GM12875 (cell line): ENCODE measurements at regions not wholly inside any gene's neighbourhood (a gene's known extent, or its start where the extent isn't known, plus 50 kb on each side); places are given as distances from the start of the nearest gene placed in this dataset.

Experiments
- H3K4me3 ChIP-seq: one replicate; pipeline ENCODE4 v1.5.1; 2011; ENCODE audit warnings: low read depth, low read length, control low read depth
- CTCF ChIP-seq: IDR thresholded peaks from 2 replicates; pipeline ENCODE4 v1.5.1; 2011; ENCODE audit warnings: low read depth, mild to moderate bottlenecking, control low read depth, inconsistent platforms, low read length, moderate library complexity, borderline replicate concordance; ENCODE audit not compliant: insufficient read depth

DNA sequence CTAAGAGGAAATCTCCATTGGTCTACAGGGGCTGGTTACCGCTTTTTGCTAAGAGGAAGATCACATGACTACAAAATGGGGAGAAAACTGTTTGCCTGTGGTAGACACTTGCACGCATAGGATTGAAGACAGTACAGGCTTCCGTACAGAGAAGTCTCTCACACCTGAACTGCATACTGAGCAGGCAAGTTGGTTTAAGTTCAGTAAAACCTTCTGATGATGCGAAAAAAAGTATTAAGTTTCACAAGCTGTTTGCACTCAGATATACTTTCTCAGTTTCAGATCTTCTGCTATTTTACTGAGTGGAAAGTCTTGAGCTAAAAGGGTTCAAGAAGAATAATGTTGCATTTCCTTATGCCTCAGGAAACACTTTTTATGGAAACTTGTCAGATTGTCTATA lies 292.2 kb upstream of the MC4R start:
- H3K4me3 ChIP-seq = no peak overlapping the region
- TF ChIP-seq CTCF = no peak

DNA sequence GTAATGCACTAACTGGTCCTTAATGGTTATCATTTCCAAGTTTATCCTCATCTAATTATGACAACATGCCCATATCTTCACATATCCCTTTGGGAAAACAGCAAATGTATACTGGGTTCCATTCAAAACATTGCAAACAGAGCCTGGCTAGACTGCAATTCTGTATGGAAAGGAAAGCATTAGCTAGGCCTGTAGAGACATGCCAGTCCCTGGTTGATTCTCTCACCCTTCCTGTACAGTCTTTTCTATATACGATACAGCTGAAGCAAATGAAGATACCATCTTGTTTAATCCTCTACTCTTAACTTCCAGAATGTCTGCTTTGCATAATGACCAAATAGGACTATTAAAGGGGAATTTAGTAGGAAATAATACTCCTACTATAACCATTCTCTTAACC lies 294.4 kb upstream of the MC4R start:
- no peak for TF ChIP-seq CTCF

DNA sequence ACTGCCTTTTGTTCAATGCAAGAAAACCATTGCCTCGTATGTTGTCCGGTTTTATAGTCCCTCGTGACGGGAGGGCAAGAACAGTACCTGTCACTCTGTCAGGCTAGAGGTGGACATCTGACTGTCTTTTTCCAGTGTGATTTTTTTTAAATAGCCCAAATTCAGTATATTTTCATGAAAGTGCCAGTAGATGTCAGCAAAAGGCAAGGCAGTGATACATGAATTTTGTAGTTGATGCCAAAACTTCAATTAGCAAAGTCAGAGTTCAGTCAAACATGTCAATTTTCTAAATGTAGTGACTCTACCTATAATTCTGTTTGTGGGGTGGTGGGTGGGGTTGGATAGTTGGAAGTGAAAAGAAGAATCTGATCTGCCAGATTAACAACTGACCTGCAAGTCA lies 296.0 kb upstream of the MC4R start:
- no peak for TF ChIP-seq CTCF
- H3K4me3 ChIP-seq = no peak overlapping the region

More for the DNA sequence above, 294.4 kb upstream of the MC4R start:
- H3K4me3 ChIP-seq = no peak overlapping the region

DNA sequence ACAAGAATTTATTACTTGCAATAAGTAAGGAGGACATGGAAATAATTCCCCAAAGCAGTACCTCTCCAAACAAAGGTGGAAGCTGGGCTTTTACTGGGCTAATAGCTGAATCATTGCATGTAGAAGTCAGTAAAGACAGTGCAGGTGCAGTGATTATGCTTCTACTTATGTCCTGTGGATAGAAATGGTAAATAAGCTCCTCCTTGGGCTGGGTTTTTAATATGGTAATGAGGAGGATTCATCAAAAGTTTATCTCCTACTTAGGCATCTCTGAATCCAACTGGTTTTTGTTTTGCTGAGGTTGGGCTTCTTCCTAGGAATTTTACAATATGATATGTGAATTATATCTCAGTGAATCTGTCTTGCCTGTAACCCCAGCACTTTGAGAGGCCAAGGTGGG lies 297.4 kb upstream of the MC4R start:
- no peak for TF ChIP-seq CTCF
- H3K4me3 ChIP-seq = no peak overlapping the region

- no peak overlapping the region for H3K4me3 ChIP-seq
- no peak for TF ChIP-seq CTCF
These were observed 298.4 kb upstream of the MC4R start for GRCh38 chr18:60671021-60671420.

- no peak overlapping the region for H3K4me3 ChIP-seq
These were observed 302.6 kb upstream of the MC4R start for GRCh38 chr18:60675126-60675525.

DNA sequence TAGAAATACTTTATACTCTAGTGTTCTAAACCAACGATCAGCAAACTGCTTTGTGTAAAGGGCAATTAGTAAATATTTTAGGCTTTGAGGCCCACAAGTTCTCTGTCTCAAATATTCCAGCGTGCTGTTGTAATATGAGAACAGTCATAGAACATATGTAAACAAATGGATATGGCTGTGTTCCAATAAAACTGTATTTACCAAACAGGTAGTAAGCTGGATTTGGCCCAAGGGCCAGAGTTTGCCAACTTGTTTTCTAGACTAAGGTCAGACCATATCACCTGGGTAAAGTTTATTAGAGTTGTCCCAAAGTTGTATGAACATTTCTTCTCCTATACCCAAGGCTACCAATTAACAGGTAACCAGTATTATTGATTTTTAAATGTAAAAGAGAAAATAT lies 303.2 kb upstream of the MC4R start:
- TF ChIP-seq CTCF = no peak
- no peak overlapping the region for H3K4me3 ChIP-seq

More at GRCh38 chr18:60675126-60675525, 302.6 kb upstream of the MC4R start:
- TF ChIP-seq CTCF = no peak
